DMS 273 (cell line): ENCODE measurements at regions not wholly inside any gene's neighbourhood (a gene's known extent, or its start where the extent isn't known, plus 50 kb on each side); places are given as distances from the start of the nearest gene placed in this dataset.
A peak's percentile ranks its signal among the peaks of the same experiment; 100 is the strongest.
"Not testable (repeated sequence)": the region's sequence is repeated elsewhere in the genome, so short reads cannot be mapped to it uniquely, and the experiment has no call there.

Experiments
- DNase-seq: peaks from one replicate; lab custom pipeline; 2025; ENCODE audit not compliant: unreplicated experiment; lab: John Stamatoyannopoulos, UW

DNA sequence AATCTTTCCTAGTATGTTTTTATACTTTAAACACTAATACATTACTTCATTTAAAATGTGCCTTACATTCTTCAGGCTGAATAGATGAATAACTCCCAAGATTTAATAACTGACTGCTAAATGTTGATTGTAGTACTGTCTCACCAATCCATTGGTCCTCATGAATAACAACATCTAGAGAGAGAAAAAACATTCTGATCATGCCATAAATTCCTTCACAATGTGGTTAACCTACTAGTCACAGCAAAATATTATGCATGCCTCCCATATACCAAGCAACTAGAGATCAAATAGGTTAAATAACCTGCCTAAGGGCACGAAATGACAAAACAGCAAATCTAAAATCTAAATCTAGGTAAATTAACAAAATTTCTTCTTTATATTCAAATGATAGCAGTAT, 66.2 kb downstream of the SYT15 start:
- DNase-seq = not testable (repeated sequence)

- DNase-seq = not testable (repeated sequence)
Observed at GRCh38 chr10:46646132-46646531, 67.2 kb downstream of the SYT15 start.

DNA sequence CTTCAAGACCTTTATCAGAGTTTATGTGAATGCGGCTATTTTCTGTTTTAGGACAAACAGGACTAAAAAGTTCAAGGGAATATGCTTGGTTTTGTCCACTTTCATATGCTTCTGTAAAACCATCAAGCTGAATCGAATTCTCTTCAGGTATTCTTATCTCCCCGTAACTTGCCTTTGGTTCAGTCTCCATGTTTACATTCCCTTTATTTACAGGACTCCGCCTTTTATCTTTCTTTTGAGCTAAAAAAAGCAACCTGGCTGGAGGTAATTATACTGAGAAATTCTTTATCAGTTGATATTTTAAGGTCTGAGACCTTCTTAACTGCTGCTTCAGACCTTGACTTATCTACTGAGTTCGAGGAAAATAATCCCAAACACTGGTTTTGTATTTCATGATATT, 72.0 kb downstream of the SYT15 start:
- not testable (repeated sequence) for DNase-seq

DNA sequence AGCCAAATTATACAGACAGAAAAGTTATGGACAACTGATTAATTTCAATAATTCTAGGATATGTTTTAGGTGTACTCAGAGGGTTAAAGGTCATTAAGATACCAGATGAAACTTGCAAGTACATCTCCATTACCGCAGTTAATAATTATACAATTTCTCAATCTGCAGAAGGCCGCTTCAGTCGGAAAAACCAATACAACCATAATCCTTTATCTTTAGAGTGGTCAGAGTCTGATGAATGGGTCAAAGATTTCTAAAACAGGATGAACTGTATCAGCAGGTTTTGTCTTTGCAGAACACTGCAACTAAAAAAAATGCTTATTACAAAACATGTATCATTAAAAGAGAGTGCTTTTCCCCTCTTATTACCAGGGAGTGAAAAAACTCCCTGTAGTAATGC, 78.5 kb downstream of the SYT15 start:
- not testable (repeated sequence) for DNase-seq

GRCh38 chr10:46660027-46660834, 81.3 kb downstream of the SYT15 start:
- DNase-seq = not testable (repeated sequence)

GRCh38 chr10:46660835-46661164, 81.9 kb downstream of the SYT15 start:
- not testable (repeated sequence) for DNase-seq

DNA sequence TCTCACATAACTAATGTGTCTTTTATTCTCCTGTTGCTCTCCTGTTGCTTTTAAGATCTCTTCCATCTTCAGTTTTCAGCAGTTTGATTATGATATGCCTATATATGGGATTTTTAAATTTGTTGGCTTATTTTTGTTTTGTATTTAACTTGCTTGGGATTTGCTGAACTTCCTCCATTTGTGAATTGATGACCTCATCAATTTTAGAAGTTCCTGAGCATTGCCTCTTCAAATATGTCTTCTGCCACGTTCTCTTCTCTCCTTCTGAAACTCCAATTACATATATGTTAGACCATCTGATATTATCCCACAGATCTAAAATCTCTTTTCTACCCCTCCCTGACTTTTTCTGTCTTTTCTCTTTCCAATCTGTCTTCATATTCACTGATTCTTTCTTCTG, 86.6 kb downstream of the SYT15 start:
- not testable (repeated sequence) for DNase-seq

DNA sequence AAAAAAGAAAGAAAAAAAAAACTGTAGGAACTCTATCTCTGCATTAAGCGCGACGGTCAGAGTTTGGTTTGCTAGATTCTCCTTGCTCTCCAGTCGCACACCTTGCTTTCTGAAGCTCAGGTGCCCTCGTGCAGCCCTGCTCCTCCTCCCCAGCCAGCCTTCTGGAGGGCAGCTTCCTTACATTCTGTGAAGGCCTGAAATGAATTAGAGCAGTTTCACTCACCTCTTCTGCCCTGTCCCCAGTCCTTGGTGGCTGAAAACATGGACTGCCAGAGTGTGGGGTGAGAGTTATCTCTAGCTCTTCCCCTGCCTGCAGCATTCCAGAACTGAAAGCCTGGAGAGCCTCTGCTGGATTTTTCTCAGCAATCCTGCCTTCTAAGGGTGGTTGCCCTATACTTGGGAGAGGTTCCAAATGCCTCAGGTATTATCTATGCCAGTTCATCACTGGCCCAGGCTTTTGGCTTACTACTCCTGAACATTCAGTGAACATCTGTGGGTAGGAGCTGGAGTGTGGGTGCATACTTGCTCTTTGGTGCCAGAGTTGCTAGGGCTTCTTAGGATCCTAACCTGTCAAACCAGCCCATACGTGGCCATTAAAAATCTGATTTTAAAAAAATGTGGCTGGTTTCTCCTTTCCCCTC, 89.5 kb downstream of the SYT15 start:
- not testable (repeated sequence) for DNase-seq

DNA sequence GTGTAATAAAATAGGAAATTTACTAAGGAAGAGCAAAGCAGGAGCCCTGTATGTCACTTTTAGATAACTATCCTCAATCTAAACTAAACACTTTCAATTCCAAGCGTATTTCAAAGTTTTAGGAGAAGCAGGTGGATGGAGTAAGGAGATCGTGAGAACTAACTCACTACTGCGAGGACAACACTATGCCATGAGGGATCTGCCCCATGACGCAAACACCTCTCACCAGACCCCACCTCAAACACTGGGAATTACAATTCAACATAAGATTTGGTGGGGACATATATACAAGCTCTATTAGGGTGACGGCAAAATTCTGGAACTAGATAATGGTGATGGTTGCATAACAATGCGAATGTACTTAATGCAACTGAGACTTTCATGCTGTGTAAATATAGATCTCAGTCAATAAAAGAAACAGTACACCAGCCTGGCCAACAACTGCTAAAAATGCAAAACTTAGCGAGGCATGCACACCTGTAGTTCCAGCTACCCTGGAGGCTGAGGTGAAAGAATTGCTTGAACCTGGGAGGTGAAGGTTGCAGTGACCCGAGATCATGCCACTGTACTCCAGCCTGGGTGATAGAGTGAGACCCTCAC, 99.0 kb downstream of the SYT15 start:
- not testable (repeated sequence) for DNase-seq

DNA sequence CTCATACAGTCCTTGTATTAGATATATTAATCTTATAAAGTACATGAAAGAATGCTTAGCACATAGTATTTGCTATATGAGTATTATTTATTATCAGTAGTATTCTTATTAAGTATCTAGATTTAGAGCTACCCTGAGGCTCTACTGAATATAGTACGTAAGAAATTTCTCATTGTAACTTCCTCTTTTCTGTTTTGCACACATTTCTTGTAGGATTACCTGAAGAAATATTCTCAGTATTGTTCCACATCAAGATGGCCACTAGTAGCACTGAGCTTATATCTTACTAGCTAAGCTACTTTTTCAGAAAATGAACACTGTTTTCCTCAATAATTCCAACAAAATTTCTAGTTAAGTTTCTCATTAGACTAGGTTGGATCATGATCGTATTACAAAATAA, 112.5 kb downstream of the SYT15 start:
- not testable (repeated sequence) for DNase-seq

GRCh38 chr10:46693218-46693617, 114.3 kb downstream of the SYT15 start:
- DNase-seq = not testable (repeated sequence)

DNA sequence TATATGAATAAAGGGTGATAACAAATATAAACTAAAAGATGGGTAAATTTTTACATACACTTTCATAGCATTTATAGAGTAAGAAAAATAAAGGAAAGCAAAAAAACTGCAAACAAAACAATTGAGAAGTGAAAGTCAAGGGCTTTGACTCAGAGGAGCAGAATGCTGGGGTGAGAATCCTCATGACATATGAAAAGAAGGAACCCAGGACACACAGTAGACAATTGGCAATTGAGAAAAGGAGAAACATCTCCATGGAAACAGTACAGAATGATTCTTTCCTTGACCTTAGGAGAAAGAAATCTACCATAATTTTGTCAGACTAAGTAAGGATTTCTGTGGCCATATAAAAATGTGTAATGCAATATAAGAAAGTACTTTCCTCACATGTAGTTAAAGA, 138.3 kb downstream of the SYT15 start:
- DNase-seq = not testable (repeated sequence)

GRCh38 chr10:46718014-46718413, 139.1 kb downstream of the SYT15 start:
- not testable (repeated sequence) for DNase-seq

- DNase-seq = peak; percentile 44
Observed at GRCh38 chr10:46720386-46720785, 141.5 kb downstream of the SYT15 start.

DNA sequence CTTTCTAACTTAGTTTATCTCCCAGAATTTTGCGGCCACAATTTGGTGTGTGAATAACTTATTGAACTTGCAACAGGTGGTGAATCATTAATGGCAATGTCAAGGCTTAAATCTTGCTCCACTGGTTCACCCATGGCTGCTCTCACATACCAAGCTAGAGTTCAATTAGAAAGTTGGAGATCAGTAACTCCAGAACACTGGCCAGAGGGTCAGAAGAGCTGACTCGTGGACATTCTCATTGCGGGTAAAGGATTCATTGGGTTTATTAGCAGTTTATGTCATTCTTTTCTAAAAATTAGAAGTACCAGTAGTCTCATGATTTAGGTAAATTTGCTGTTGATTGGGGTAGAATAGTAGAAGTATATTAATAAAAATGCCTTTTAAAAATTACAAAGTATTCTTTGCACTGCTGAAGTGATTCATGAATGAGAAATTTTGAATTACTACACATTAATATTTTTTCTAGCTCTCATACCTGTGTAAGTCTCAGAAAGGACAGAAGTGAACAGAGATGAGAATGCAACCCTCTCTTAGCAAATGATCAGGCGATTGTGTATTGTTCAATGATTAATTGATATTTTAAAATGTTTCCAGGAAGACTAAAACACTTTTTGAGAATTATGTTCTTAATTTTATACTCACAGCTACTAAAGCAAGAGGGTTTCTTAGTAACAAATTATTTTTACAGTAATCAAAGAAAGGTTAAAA, 142.0 kb downstream of the SYT15 start:
- DNase-seq = not testable (repeated sequence)

DNA sequence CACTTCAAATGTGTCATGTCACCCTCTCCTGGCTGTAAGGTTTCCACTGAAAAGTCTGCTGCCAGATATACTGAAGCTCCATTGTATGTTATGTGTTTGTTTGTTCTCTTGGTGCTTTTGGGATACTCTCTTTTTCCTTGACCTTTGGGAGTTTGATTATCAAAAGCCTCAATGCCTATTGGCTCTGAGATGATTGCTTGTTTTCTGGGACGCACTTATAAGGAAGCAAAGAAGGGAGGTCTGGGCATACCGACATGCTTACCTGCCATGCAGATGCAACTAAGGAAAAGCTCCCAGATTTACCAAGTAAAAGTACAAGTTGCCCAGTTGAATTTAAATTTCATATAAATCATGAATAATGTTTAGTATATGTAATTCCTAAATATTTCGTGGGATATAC, 145.3 kb downstream of the SYT15 start:
- DNase-seq = not testable (repeated sequence)

DNA sequence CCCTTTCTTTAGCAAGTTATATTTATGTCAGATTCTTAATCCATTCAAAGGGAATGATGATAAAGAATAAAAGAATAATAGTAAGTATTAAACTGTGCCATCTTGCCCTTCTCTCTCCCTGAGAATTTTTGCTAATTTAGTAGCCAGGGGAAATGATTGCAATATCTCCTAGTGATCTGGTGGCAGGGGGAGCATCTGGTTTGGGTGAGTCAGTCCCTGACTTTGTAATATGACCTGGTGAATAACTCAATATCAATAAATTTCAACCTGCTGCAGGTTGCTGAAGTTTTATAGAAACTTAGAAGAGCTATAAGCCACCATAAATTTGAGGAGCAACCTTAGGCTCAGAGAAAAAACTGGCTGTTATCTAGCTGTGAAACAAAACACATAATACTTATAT, 149.4 kb downstream of the SYT15 start:
- DNase-seq = not testable (repeated sequence)

DNA sequence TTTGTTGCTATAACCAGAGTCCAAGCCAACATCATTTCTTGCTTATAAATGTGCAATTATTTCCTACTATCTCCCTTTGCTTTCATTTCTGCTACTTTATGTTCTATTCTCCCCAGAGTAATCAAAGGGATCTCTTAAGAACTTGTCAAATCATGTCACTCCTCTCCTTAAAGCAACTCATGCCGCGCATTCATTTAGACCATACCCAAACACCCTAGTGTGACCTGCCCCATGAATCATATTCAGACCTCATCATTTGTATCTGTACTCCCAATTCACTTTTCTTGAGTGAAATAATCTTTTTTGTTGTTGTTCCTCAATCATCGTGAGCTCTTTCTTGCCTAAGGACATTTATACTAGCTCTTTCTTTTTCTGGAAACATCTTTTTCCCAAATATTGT, 151.8 kb downstream of the SYT15 start:
- not testable (repeated sequence) for DNase-seq

DNA sequence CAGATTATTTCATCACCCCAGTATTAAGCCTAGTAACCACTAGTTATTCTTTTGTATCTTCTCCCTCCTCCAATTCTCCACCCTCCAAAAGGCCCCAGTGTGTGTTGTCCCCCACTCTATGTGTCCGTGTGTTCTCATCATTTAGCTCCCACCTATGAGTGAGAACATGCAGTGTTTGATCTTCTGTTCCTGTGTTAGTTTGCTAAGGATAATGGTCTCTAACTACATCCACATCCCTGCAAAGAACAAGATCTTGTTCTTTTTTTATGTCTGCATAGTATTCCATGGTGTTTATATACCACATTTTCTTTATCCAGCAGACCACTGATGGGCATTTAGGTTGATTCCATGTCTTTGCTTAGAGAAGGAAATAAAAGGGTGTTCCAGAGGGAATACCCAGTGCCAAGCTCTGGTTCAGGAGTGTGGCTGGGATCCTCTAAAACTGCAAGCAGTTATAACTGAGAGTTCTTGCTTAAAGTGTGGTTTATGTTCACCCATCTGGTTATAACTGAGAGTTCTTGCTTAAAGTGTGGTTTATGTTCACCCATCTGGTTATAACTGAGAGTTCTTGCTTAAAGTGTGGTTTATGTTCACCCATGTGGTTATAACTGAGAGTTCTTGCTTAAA, 154.8 kb downstream of the SYT15 start:
- DNase-seq = not testable (repeated sequence)

- DNase-seq = not testable (repeated sequence)
Observed at GRCh38 chr10:46734262-46734642, 155.3 kb downstream of the SYT15 start.

DNA sequence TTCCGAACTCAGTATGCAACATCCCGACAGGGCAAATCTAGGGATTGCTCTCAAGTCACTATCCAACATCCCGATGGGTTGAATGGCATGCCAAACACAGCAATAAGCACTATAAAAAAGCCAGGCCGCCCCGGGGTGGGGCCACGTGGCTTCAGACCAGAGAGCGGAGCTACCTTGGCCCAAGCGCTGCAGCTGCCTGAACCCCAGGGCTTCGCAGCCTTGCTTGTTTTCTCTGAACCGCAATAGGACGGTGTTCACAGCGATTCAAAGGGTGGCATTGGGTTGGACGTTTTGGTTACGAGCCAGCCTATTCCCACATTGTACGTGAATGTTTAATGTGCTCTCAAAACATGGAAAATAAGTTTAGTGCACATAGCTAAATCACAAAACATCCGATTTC, 161.0 kb downstream of the SYT15 start:
- not testable (repeated sequence) for DNase-seq
